PC-9 (cell line): ENCODE measurements at regions not wholly inside any gene's neighbourhood (a gene's known extent, or its start where the extent isn't known, plus 50 kb on each side); places are given as distances from the start of the nearest gene placed in this dataset.

Experiments used
- EZH2 ChIP-seq: fragments of 200-600 bp; sonication (generic); IDR thresholded peaks from 2 replicates; pipeline ENCODE4 v1.8.0; 2017; ENCODE audit warnings: antibody characterized with exemption, low read depth
- TF ChIP-seq, protein P1 (sequence below): fragments of 200-600 bp; sonication (generic); conservative IDR thresholded peaks from 2 replicates; pipeline ENCODE4 v1.6.1; 2017; ENCODE audit warnings: mixed run types, antibody characterized with exemption, mild to moderate bottlenecking, moderate library complexity

DNA sequence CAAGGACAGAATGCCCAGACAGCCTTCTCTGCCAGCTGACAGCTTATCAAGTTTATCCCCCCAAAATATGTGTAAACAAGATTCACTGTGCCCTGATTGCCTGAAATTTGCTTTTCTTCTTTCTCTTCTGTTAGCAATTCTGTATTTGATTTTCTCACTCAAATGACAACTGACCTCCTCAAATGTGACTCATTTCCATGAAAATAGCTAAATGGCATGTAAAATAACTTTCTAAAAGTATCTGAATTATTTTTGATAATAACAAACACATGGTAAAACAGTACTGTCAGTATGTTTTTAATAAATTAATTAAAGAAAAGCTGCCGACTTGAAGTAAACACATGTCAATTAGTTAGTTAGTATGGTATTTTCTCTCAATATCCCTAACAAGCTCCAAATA is 202.3 kb upstream of the STAC start:
- no peak for TF ChIP-seq EZH2
- TF ChIP-seq, protein P1, sequence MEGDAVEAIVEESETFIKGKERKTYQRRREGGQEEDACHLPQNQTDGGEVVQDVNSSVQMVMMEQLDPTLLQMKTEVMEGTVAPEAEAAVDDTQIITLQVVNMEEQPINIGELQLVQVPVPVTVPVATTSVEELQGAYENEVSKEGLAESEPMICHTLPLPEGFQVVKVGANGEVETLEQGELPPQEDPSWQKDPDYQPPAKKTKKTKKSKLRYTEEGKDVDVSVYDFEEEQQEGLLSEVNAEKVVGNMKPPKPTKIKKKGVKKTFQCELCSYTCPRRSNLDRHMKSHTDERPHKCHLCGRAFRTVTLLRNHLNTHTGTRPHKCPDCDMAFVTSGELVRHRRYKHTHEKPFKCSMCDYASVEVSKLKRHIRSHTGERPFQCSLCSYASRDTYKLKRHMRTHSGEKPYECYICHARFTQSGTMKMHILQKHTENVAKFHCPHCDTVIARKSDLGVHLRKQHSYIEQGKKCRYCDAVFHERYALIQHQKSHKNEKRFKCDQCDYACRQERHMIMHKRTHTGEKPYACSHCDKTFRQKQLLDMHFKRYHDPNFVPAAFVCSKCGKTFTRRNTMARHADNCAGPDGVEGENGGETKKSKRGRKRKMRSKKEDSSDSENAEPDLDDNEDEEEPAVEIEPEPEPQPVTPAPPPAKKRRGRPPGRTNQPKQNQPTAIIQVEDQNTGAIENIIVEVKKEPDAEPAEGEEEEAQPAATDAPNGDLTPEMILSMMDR, result no peak
